ENCODE measurements at regions not wholly inside any gene's neighbourhood (a gene's known extent, or its start where the extent isn't known, plus 50 kb on each side); places are given as distances from the start of the nearest gene placed in this dataset.

- TF ChIP-seq CTCF (IDR thresholded peaks at IDR 0.05) (no peak), POLR2A (IDR thresholded peaks at IDR 0.05) (no peak), EP300 (IDR thresholded peaks at IDR 0.05) (no peak)
Measured at GRCh38 chr19:28307963-28308362, 905.0 kb downstream of the UQCRFS1 start.
